Endothelial cell of umbilical vein (primary cell): ENCODE measurements at regions not wholly inside any gene's neighbourhood (a gene's known extent, or its start where the extent isn't known, plus 50 kb on each side); places are given as distances from the start of the nearest gene placed in this dataset.

Experiments used
- BruUV-seq: library from RNA; stranded (reverse); fragments of 400-500 nt; replicated peaks from 2 replicates; lab custom pipeline; 2021; lab: Mats Ljungman, UMichigan
- CTCF ChIA-PET: fragments of 300-600, 350-600 bp; sonication (Branson Sonifier 250); formaldehyde crosslinking; loops from one replicate; lab custom pipeline; 2021; ENCODE audit warnings: antibody characterized with exemption, inconsistent platforms; lab: Charles Lee
- POLR2A ChIA-PET: fragments of 300-600, 350-600 bp; sonication (Branson Sonifier 250); formaldehyde crosslinking; loops from one replicate; lab custom pipeline; 2021; ENCODE audit warnings: antibody characterized with exemption, inconsistent platforms; lab: Charles Lee
- DNase-seq: peaks from one replicate; pipeline ENCODE4 v3.0.0-alpha.2; 2011; ENCODE audit warnings: low read depth, low spot score
- FAIRE-seq: peaks from 2 replicates; lab custom pipeline; 2011; peaks lifted over from hg19 to GRCh38; lab: Jason Lieb, UNC
- H2AFZ ChIP-seq: 2 replicates; pipeline ENCODE4 v1.6.0; 2012; ENCODE audit warnings: low read depth, low read length, control low read depth, inconsistent platforms
- H3K27ac ChIP-seq: 2 replicates; pipeline ENCODE4 v1.5.1; 2011; ENCODE audit warnings: low read depth, mild to moderate bottlenecking, control low read depth, low read length, moderate library complexity; ENCODE audit not compliant: insufficient read depth
- H3K27me3 ChIP-seq, 2 experiments: 2 replicates each; pipeline versions ENCODE4 v1.6.0 to v1.6.1; 2011; ENCODE audit warnings: low read length in 2 of 2, mixed read lengths in 1 of 2; ENCODE audit not compliant: control insufficient read depth in 2 of 2, insufficient read depth in 2 of 2
- H3K36me3 ChIP-seq, 2 experiments: 2 replicates in 1 of 2; 3 replicates in 1 of 2; pipeline ENCODE4 v1.5.1; 2011; ENCODE audit warnings: low read length in 2 of 2, mild to moderate bottlenecking in 1 of 2, moderate library complexity in 1 of 2; ENCODE audit not compliant: control insufficient read depth in 2 of 2, insufficient read depth in 2 of 2; ENCODE audit errors: extremely low read depth in 1 of 2
- H3K4me1 ChIP-seq: 3 replicates; pipeline ENCODE4 v1.5.1; 2011; ENCODE audit warnings: mild to moderate bottlenecking, low read length; ENCODE audit not compliant: control insufficient read depth, insufficient read depth; ENCODE audit errors: extremely low read depth
- H3K4me2 ChIP-seq: 2 replicates; pipeline ENCODE4 v1.6.1; 2011; ENCODE audit warnings: low read length, control low read depth, mixed read lengths; ENCODE audit not compliant: insufficient read depth
- H3K4me3 ChIP-seq, 3 experiments: fragments of 200-600 bp in 1 of 3; sonication (generic), shearing (Covaris generic) in 1 of 3; replicated peaks in 1 of 3; 2 replicates each; pipeline ENCODE4 v1.5.1; 2011 to 2016; ENCODE audit warnings: control low read depth in 3 of 3, low read length in 3 of 3, mild to moderate bottlenecking in 2 of 3, inconsistent platforms in 1 of 3, low read depth in 1 of 3, moderate library complexity in 1 of 3; ENCODE audit not compliant: insufficient read depth in 1 of 3
- H3K79me2 ChIP-seq: 2 replicates; pipeline ENCODE4 v1.6.0; 2012; ENCODE audit warnings: low read length, inconsistent platforms; ENCODE audit not compliant: control insufficient read depth, insufficient read depth
- H3K9ac ChIP-seq: replicated peaks from 2 replicates; pipeline ENCODE3; 2011; ENCODE audit warnings: low read length, control low read depth; ENCODE audit not compliant: insufficient read depth; ENCODE audit errors: extremely low read depth
- H3K9me1 ChIP-seq: replicated peaks from 3 replicates; pipeline ENCODE4 v1.6.0; 2011; ENCODE audit warnings: mild to moderate bottlenecking, low read length; ENCODE audit not compliant: control insufficient read depth, insufficient read depth; ENCODE audit errors: extremely low read depth
- H3K9me3 ChIP-seq: replicated peaks from 2 replicates; pipeline ENCODE4 v1.5.1; 2012; ENCODE audit warnings: low read length, inconsistent platforms; ENCODE audit not compliant: control insufficient read depth, insufficient read depth
- H4K20me1 ChIP-seq: replicated peaks from 2 replicates; pipeline ENCODE3; 2011; ENCODE audit warnings: mild to moderate bottlenecking, low read length; ENCODE audit not compliant: control insufficient read depth, insufficient read depth; ENCODE audit errors: extremely low read depth
- CTCF ChIP-seq, 2 donors: IDR thresholded peaks; 1 replicate in 1 of 2; 2 replicates in 1 of 2; pipeline ENCODE4 v1.5.1; 2011; ENCODE audit warnings: low read length in 2 of 2, mild to moderate bottlenecking in 2 of 2, moderate library complexity in 2 of 2, control low read depth in 1 of 2, inconsistent platforms in 1 of 2, low read depth in 1 of 2; ENCODE audit not compliant: insufficient read depth in 1 of 2; ENCODE audit errors: extremely low read depth in 1 of 2
- EZH2 ChIP-seq: IDR thresholded peaks from 2 replicates; pipeline ENCODE4 v1.6.1; 2012; ENCODE audit warnings: borderline replicate concordance, low read depth, mild to moderate bottlenecking, moderate library complexity, low read length, inconsistent platforms; ENCODE audit not compliant: severe bottlenecking
- FOS ChIP-seq: IDR thresholded peaks from 2 replicates; pipeline ENCODE4 v1.6.1; 2011; ENCODE audit warnings: mild to moderate bottlenecking, low read length, moderate library complexity, borderline replicate concordance; ENCODE audit not compliant: insufficient read depth
- GATA2 ChIP-seq: IDR thresholded peaks from 2 replicates; pipeline ENCODE4 v1.7.0; 2011; ENCODE audit warnings: low read depth, mild to moderate bottlenecking, moderate library complexity, mixed read lengths, low read length; ENCODE audit not compliant: insufficient read length, insufficient read depth
- JUN ChIP-seq: IDR thresholded peaks from 2 replicates; pipeline ENCODE4 v1.6.1; 2011; ENCODE audit warnings: borderline replicate concordance, low read depth; ENCODE audit not compliant: insufficient read length, insufficient read depth
- MAX ChIP-seq: IDR thresholded peaks from 2 replicates; pipeline ENCODE4 v1.6.1; 2011; ENCODE audit not compliant: insufficient read depth, insufficient read length
- MYC ChIP-seq: IDR thresholded peaks from one replicate; pipeline ENCODE4 v1.6.1; 2011; ENCODE audit warnings: mild to moderate bottlenecking, low read depth, low read length
- POLR2A ChIP-seq: IDR thresholded peaks from 2 replicates; pipeline ENCODE4 v1.6.1; 2012; ENCODE audit warnings: low read depth, mild to moderate bottlenecking, control low read depth, low read length
- POLR2AphosphoS5 ChIP-seq: IDR thresholded peaks from 2 replicates; pipeline ENCODE4 v1.6.1; 2012; ENCODE audit warnings: low read depth, mild to moderate bottlenecking, control low read depth, low read length, moderate library complexity; ENCODE audit not compliant: insufficient read depth
- dilution Hi-C: fragments of 300-500 bp; cut with MboI; formaldehyde crosslinking; loops from one replicate; pipeline ENCODE4 v1.15.0; 2019; ENCODE audit warnings: low sequenced_read_pairs; ENCODE audit not compliant: extremely low pct_ligation_motif_present
- intact Hi-C: fragments of 100-400 bp; cut with micrococcal nuclease; formaldehyde crosslinking; loops from one replicate; pipeline ENCODE4 v1.10.0; 2022

- Histone ChIP-seq H4K20me1 (no peaks in the 10 kb centered on the region), H2AFZ (peak overlapping the region; percentile 85), H3K27ac (no peak overlapping the region), H3K9ac (no peak overlapping the region), H3K4me1 (peaks cover 28% of the 10 kb centered on the region), H3K9me3 (no peaks in the 10 kb centered on the region), H3K79me2 (no peaks in the 10 kb centered on the region), H3K27me3 (no peaks in the 10 kb centered on the region), H3K9me1 (no peaks in the 10 kb centered on the region), H3K4me2 (peak overlapping the region; percentile 24), H3K36me3 (no peaks in the 10 kb centered on the region), H3K4me3 (no peak overlapping the region)
- CTCF ChIA-PET: no interaction called here
- DNase-seq (peak; percentile 62), FAIRE-seq (no peak)
- intact Hi-C loops (loop anchor here (5.0 kb wide), 1 partner anchor 33 kb away; no protein-coding TSS in a partner anchor), dilution Hi-C loops (no loop called here)
- no peak for TF ChIP-seq GATA2
- no peak for TF ChIP-seq POLR2AphosphoS5
- TF ChIP-seq FOS: peak; percentile 3
- BruUV-seq: no TSS peak
- POLR2A ChIA-PET: no interaction called here
These were observed 125.5 kb upstream of the SIX2 start for GRCh38 chr2:45134726-45135125.

GRCh38 chr2:45134014-45134413 is 124.8 kb upstream of the SIX2 start:
- no peak for TF ChIP-seq MYC
- TF ChIP-seq EZH2: no peak
- no peak for TF ChIP-seq POLR2A
- no peak for TF ChIP-seq POLR2AphosphoS5
- no peak for TF ChIP-seq JUN
- TF ChIP-seq MAX: no peak
- no peak for TF ChIP-seq CTCF (IDR thresholded peaks at IDR 0.05; ENCODE audit: extremely low read depth in 1 of 2, insufficient read depth in 1 of 2, low read depth in 1 of 2, low read length in 2 of 2)
- no peak for TF ChIP-seq GATA2
- TF ChIP-seq FOS: no peak
- peaks cover 34% of the 10 kb centered on the region for H3K4me1 ChIP-seq
- peak overlapping the region; percentile 70 for H2AFZ ChIP-seq
- H3K9ac ChIP-seq: no peak overlapping the region
- intact Hi-C loops: loop anchor here (5.0 kb wide), 1 partner anchor 33 kb away; no protein-coding TSS in a partner anchor
- DNase-seq (peak; percentile 25), FAIRE-seq (no peak)
- H4K20me1 ChIP-seq: no peaks in the 10 kb centered on the region
- H3K79me2 ChIP-seq: no peaks in the 10 kb centered on the region
- ChIA-PET POLR2A (no interaction called here), CTCF (no interaction called here)
- H3K4me2 ChIP-seq: peak overlapping the region; percentile 24
- no TSS peak for BruUV-seq
- no peak overlapping the region for H3K27ac ChIP-seq
- no peaks in the 10 kb centered on the region for H3K36me3 ChIP-seq
- H3K9me1 ChIP-seq: no peaks in the 10 kb centered on the region
- dilution Hi-C loops: no loop called here
- H3K9me3 ChIP-seq: no peaks in the 10 kb centered on the region
- no peak overlapping the region for H3K4me3 ChIP-seq
- H3K27me3 ChIP-seq: no peaks in the 10 kb centered on the region
